ENCODE measurements at regions not wholly inside any gene's neighbourhood (a gene's known extent, or its start where the extent isn't known, plus 50 kb on each side); places are given as distances from the start of the nearest gene placed in this dataset.

DNA sequence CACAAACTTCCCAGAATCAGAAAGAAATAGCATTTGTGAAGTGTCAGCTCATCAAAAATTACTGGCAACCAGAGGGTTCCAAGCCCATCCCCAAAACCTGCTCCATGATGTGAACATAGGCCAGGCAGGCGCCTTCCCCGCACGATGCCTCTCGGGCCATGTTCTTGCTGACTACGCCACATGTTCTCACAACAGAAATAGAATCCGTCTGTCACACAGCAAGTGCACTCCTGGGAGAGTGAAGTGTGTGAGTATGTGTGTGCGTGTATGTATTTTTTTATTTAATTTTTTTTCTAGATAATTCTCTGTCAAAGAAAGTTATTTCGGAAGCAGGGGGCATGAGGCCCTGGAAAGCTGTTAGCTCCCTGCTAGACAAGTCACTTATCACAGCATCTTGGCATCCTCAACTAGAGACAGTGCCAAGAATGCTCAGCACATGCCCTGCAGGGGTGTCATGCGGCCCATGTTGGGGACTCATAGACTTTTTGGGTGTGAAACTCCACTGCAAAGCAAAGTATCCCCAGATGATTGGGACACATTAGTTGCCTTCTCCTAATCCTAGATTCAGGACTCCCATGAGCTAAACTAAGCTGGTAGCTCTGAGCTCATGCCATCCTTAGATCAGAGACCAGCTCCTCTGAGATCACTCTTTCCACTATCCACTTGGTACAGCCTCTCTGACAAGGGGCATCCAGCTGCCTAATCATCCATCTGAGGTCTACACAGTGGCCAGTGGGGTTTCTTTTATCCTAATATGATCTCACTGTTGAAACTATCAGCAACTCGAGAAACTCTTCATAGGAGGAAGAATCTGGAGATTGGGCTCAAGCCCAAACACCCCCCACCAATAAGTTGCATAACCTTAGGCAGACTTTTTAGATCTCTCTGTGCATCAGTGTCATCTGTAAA lies 53.2 kb upstream of the CYRIA start:
- no peak for DNase-seq (ENCODE audit: low read depth in 3 of 3, low spot score in 2 of 3)

DNA sequence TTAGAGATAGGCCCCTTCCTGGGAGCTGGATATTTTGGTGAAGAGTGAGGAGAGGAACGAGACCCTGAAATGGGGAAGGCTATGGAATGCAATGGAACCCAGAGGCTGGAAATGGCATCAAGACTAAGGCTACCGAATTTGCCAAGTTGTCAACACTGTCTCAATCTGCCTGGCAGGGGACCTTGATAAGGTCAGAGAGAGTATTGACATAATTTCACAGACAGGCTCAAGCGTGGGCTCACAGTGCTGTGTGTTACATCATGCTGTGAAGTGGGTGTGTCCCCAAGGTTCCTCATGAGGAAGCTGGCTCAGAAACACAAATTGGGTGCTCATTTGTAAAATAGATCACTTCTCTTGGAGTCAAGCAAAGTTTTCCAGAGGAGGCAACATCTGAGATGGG lies 51.8 kb upstream of the CYRIA start:
- no peak for DNase-seq (ENCODE audit: low read depth in 3 of 3, low spot score in 2 of 3)

DNA sequence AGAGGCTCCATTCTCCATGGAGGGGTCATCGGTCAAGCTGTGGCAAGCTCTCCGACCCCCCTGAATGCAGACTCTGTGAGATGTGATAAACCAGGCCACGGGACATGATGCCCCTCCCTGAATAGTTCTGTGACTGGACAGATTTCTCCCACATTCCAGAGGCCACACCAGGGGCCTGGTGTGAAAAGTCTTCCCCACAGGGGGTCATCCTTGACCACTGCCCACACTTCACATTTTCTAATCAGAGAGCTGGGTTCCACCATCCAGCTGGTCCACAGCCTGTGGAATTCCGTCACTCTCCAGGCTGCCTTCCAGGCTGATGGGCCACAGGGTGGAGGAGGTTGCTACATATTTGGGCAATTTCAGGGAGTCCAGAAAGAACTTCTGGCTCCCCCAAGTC lies 51.3 kb upstream of the CYRIA start:
- no peak for DNase-seq (ENCODE audit: low read depth in 3 of 3, low spot score in 2 of 3)

- no peak for DNase-seq (ENCODE audit: low read depth in 3 of 3, low spot score in 2 of 3)
Measured at GRCh38 chr2:16716024-16716423, 50.4 kb upstream of the CYRIA start.
